Activated T-helper 9 cell treated with anti-CD3 and anti-CD28 coated beads, Interleukin-2, amount 50 U/mL, for 16 hours (primary cell): ENCODE measurements at regions not wholly inside any gene's neighbourhood (a gene's known extent, or its start where the extent isn't known, plus 50 kb on each side); places are given as distances from the start of the nearest gene placed in this dataset.
"Not testable (repeated sequence)": the region's sequence is repeated elsewhere in the genome, so short reads cannot be mapped to it uniquely, and the experiment has no call there.

Experiments used
- DNase-seq: peaks from one replicate; pipeline ENCODE4 v3.0.0-alpha.2; 2020; ENCODE audit warnings: low read depth

DNA sequence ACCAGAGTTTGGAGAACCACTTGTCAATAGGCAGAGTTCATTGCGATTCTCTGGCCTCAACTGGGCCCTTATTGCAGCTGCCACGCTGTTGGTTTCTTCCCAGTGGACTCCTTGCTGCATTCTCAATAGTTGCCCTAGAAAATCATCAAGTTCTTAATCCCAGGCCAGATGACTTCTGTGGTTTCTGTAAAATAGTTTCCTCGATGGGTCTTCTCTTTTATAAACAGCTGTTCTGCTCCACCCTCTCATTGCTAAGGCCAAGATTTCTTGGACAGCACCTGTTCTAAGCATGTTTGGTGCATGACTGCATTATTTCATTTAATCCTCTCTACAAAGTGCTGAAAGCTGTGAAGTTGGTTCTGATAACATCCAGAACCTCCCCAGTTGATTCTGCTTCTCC is 131.0 kb downstream of the BCL2L11 start:
- DNase-seq, result no peak

DNA sequence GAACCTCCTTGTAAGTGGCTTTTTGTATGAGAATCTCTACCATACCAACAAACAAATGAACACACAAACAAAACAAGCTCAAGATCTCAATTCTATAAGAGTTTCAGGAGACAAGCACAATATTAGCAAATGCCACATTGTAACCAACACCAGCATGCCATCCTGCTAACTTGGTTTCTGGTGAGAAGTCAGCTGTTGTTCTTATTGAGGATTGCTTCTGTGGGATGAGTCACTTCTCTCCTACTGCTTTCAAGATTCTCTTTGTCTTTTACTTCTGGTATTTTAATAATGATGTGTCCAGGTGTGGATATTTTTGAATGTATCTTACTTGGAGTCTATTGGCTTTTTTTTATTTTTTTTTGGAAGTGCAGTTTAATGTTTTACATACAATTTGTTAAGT is 131.7 kb downstream of the BCL2L11 start:
- DNase-seq, result no peak

DNA sequence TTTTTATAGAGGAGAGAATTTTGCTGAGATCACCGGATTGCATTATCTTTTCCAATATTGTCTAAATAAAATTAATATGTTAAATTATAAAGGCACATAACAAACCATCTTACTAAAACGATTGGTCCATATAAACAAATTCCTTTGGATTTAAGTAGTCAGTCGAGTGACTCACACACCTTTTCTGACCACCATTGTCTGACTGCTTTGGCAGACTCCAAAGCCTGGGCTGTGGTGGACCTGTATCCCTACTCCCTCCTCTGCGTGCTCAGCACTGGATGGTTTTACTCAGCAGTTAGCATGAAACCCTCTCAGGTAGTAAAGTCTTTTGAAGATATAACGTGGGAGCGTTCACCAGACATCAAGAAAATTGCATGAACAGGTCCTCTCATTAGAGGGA is 134.2 kb downstream of the BCL2L11 start:
- DNase-seq, result not testable (repeated sequence)

DNA sequence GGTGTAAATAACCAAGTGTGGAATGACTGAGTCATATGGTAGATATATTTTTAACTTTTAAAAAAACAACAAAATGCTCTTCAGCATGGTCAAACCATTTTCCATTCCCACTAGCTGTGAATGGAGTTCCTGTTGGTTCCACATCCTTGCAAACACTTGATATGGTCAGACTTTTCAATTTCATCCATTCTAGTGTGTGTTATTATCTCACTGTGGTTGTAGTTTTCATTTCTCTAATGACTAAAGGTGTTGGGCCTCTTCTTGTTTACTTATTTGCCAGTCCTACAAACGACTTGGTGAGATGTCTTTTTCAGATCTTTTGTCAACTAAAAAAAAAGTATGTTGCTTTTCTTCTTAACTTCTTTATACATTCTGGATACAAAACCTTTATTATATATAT is 135.9 kb downstream of the BCL2L11 start:
- DNase-seq, result not testable (repeated sequence)

DNA sequence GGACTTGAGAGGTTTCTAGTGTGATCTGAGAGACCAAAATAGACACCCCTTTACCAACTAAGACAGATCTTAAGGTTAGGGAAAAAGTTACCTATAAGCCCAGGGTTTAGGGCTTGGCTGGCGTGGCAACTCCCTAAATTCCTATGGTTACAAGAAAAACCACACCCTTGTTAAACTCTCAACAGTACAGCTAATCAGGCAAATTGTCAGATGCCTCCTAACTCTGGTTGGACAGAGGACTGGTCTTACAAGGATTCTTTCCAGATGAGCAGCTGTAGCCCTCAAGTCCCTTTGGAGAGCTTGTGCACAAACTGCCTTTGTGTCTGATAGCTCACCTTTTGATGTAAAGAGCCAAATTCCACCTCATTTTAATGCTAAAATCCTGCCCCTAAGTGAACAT is 136.9 kb downstream of the BCL2L11 start:
- DNase-seq, result not testable (repeated sequence)

DNA sequence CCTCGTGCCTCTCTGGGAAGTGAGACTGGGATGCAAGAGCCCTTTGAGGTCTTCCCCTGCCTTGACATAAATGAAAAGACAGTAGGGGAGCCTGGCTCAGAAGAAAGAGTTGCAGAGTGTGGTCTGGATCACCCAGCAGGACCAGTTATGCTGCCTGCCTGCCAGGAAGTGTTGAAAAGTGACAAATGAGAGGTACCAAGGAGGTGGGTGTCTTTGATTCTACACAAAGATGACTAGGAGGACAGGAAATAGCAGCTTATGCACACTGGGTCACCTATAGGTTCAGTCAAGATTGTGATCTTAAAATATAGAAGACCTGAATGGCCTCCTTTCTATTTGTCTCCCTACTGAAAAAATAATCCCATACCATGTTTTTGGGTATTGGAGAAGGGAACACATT is 137.6 kb downstream of the BCL2L11 start:
- not testable (repeated sequence) for DNase-seq

DNA sequence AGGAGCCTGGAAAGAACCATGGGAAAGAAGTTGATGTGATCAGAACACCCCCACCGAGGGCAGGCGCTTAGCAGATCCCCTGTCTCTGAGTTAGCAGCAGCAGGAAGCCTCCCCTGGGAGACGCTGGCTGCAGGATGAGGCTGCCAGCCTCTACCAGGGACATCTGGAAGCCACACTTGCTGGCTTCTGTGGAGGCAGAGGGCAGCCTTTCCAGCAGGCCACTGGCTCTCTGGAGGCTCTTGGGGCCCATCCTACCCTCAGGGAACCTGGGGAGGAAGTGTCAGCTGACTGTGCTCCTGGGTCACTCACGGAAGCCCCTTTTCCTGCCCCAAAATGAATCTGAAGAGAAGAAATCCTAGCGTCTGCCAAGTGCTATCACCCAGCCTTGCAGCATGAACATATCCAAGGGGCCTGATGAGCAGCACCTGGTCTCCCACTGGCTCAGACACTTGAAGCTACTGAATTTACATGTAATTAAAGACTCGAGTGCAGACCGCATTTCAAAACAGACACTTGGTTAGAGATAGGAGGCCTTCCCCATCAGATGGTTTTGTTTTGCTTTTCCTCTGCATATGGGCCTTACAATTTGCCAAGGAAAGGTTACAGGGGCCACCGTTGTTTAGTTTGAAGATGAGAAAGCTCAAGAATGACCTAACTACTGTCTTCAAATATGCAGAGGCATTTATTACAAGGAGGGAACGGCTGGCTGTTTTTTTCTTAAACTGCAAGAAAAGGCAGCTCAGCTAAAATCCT is 142.1 kb downstream of the BCL2L11 start:
- DNase-seq, result not testable (repeated sequence)

DNA sequence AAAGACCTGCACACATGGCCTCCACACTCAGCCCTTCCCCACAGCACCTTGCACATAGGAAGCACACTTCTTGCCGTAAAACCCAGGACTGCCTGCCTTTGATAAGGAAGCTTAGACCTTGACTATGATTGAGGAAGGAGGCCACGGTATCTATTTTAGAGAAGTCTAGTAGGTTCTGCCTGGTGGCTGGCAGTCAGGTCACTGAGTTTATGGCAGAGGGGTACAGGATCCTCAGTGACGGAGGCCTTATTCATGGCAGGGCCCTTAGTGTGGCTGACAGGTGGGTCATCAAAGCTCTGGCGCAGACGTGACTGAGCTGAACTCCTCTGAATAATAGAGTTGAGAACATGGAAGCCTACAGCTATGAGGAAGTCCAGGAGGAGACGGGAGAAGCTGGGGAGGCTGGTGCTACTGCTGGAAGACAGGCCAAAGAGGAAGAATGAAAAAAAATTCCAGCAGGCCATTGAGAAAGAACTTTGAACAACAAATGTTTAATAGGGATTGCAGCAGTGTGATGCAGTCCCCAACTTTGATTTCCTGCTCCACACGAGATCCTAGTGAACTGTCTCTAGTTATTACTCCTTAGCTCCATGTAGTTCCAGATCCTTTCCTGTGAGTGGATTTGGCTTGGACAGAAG is 142.8 kb downstream of the BCL2L11 start:
- DNase-seq, result not testable (repeated sequence)

DNA sequence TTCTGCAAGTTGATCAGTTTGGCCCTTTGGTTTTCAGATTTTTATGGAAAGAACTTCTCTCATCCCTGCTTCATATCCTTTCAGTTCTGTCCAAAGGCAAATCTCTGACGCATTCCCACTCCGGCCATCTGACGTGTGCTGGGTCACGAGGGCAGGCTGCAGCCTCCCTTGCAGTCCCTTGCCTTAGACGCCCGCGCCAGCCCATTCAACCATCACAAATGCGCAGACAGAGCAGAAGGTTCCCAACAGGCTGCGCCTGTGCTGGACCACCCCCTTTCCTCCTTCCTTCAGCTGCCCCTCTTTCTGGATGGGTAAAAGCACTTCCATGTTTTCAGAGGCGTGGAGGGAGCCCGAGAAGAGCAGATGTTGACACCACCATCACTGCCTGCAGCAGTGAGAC is 144.2 kb downstream of the BCL2L11 start:
- DNase-seq, result not testable (repeated sequence)

DNA sequence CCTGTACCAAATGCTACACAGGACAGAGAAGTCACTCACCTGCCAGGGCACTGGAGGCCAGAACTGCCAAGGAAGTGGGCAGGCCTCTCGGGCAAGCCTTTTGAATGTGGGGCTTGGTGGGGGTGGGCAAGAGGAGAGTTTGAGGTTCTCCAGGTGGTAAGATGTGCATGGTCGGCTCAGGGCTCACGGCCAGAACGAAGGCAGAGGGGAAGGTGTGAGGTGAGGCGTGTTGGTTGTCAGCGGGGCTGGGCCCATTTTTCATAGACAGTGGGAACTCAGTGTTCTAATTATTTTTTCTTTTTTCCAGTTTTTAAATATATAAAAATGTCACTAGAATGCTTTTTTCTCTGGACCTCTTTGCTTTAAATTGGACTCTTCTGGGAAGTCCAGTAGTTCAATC is 145.8 kb downstream of the BCL2L11 start:
- not testable (repeated sequence) for DNase-seq

DNA sequence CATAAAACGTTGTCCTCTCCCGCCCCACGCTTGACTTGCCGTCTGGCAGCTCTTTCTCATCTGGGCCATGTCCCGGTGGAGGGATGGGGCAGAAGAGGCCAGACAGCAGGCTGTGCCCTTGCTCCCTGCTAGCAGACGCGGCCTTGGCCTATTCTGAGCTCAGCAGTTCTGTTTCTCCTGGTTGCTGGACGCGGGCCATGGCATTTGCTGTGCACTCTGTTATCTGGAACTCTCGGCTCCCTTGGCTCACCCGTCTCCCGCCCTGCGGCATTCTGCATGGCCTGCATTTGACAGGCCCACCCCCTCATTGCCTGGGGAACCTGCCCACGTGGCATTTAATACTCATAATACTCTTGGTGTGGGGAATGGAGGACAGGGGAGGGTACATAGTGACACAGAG is 146.3 kb downstream of the BCL2L11 start:
- not testable (repeated sequence) for DNase-seq

DNA sequence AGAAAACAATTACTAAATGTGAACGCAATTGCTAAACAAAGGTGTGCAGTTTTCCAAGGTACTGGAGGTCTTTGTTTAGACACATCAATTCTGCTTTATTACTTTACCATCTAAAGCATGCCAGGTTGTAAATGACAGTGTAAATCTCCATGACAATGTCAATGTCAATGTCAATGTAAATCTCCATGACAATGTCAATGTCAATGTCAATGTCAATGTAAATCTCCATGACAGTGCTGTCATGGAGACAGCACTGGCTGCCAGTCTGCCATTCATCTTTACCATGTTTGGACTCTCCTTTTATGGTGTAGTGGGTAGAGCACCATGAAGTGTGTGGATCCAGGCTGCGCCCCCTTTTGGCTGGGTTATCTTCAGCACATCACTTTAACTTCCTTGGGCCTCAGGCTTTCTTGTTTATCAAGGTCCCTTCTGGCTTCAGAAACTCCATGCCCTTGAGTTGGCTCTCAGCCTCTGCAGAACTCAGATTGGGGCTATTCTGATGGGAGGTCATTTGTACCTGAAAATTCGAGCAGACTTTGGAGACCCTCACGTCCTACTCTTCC is 149.1 kb downstream of the BCL2L11 start:
- not testable (repeated sequence) for DNase-seq

DNA sequence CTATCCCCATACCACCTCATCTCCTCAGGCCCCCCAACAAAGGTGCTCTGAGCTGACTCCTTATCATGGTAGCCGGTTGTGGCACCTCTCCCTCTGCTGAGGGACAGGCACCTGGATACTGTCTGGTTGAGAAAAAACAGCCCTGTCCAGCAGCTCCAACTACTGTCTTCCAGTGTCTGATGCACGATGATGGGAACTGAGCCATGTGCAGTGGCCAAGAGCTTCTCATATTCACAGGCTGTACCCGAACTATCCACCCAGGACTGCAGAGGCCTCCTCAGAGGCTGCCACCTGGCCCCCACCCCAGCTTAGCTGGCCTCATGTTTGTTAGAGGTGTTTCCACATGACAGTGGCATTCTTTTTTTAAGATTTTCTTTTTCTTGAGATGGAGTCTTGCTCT is 149.9 kb downstream of the BCL2L11 start:
- DNase-seq, result not testable (repeated sequence)

DNA sequence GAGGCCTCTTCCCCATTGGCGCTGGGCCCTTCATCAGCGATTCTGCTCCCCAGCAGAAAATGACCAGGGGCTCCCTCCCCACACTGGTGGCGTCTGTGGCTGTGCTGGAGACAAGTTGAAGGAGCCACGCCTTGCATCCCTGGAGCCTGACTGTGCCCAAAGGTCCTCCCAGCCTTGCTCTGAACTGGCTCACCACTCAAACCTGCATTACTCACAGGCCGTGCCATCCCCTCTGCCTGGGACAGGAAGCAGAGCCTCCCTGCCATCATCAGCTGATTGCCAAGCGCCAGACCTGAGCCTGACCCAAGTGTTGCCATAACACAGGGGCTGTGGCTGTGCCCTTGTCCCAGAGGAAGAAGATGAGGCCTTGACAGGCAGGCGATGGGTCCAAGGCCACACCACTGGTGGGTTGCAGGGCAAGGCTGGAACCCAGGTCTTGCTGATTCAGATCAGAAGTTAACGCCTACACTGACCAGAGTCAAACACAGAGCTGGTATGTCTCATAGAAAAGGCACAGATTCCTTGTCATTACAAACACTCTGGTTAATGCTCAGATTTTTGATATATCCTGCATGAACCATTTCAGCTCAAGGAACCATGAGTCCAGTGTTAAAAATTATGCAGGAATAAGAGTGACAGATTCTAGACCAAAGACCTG is 151.1 kb downstream of the BCL2L11 start:
- not testable (repeated sequence) for DNase-seq

DNA sequence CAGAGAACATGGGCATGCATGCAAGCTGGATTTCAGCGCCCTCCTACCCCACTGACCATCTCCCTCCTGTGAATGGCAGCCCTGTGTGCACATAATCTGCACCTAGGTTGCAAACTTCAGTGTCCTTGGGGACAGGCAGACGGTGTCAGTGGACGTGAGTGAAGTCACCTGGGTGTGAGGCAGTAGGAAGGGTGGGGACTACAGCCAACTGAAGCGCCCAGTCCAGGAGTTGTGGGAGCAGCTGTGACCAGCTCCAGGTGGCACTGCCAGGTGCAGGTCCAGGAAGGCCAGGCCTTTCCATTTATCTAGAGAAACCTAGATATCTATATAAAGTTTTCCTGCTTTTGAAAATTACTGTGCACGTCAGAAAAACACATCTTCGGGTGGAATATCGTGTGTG is 152.3 kb downstream of the BCL2L11 start:
- DNase-seq, result not testable (repeated sequence)

DNA sequence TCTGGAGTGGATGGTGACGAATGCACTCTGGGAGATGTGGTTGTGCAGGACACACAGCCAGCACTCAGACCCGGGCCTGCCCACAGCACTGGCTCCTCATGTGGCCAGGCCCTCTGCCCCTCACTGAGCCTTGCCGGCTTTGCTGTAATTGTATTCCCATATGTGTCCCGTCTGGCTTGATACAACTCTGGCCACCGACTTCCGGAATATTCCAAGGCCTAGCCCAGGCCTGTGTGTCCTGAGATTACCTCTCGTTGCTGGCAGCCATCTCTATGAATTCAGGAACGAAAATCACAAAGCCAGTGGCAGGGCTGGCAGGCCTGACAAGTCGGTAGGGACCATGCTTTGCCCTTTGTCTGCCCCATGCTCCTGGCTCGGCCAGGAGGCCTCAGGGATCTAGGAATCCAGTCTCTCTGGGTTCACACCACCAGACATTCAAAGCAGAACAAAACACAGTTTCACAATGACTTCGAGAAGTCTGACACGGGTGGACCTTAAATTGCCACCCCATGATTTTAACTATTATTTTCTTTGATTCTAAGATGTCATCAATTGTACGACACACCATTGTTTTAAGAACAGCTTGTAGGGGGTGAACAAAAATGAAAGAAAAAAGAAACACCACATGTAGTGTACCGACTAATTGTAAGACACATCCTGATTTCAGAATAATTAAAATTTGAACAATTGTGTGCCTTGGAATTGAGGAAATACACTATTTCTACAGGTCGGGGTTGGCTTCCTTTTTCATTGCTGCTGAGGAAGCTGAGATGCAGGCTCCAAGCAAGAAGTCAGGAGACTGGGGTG is 154.5 kb downstream of the BCL2L11 start:
- DNase-seq, result not testable (repeated sequence)

DNA sequence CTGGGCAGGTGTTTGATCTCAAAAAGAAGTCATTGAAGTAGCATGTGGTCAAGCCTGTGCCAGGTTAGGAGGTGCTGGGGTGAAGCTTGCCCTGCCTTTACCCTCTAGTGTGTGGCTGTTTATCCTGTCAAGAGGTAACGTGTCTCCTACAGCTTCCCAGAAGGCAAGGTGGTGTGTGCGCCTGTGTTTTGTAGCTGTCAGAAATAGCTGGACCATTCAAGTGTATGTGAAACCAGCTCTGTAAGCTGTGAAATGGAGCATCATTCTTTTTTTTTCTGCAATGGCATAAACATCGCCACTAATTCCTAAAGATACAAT is 155.1 kb downstream of the BCL2L11 start:
- not testable (repeated sequence) for DNase-seq

DNA sequence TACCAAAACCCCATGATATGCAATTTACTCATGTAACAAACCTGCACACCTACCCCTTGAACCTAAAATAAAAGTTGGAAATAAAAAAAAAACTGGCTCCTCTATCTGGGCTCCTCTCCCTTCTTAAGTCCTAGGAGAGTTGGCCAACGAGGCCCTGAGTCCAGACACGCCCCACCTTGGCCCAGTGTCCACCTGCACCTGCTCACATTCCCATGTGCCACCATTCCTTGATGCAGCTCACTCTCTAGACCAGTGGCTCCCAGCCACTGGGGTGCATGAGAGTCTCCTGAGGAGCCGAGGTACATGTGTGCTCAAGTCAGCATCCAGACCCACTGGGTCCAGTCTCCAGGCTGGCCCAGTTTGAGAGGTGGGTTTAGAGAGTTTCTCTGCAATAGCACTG is 157.4 kb downstream of the BCL2L11 start:
- not testable (repeated sequence) for DNase-seq

DNA sequence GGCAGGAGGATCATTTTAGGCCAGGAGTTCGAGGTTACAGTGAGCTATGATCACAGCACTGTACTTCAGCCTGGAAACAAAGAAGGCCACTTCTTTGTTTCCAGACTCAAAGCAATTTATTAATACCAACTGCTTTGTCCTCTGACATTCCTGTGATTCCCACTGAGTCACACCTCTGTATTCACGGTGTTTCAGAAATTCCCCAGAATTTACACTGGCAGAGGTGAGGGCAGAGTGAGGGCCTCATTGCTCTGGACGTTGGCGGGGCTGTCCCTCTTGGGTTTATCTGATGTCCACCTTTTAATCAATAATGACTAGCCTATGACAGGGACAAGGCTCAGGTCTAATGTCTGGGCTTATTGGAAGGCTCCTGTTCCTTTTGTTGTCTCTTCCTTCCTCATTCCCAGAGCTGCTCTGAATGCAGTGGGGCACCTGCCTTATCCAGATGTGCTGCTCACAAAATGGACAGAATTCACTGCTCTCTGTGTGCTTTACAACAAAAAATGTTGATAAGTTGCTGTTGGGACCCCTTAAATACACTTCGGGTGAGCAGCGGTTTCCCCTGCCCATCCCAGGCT is 160.1 kb downstream of the BCL2L11 start:
- DNase-seq, result not testable (repeated sequence)

DNA sequence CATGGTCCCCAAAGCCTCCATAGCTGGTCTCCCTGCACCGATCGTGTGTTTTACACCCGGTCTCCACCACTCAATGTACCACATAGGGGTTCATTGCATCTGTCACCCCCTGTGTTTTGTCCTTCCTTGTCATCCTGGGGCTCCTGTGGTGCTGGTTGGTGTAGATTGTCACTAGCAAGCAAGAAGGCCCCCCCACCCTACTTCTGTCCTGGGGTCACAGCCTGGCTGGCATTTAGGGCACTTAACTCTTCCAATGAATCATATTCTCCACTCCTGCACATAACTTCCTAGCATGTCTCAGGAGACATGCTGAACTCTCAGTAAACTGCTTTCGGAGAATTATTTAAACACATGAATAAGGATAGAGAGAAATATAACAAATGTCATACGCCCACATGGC is 161.4 kb downstream of the BCL2L11 start:
- DNase-seq, result not testable (repeated sequence)
